Lower lobe of right lung (tissue), 2 donors: ENCODE measurements at regions not wholly inside any gene's neighbourhood (a gene's known extent, or its start where the extent isn't known, plus 50 kb on each side); places are given as distances from the start of the nearest gene placed in this dataset.

Experiments
- ATAC-seq, 2 donors: fragments of 200-7000 bp; cut with Tn5 transposase; one replicate each; pipeline ENCODE4 v1.9.1; 2020 to 2022; ENCODE audit warnings: mild to moderate bottlenecking in 2 of 2, moderate library complexity in 2 of 2
- DNase-seq: peaks from one replicate; pipeline ENCODE4 v3.0.0-alpha.2; 2020
- H3K27ac ChIP-seq: fragments of 200-600 bp; one replicate; pipeline ENCODE4 v1.8.0; 2022
- H3K27me3 ChIP-seq: fragments of 200-600 bp; one replicate; pipeline ENCODE4 v1.8.0; 2022; ENCODE audit warnings: low read depth
- H3K36me3 ChIP-seq: fragments of 200-600 bp; one replicate; pipeline ENCODE4 v1.8.0; 2022; ENCODE audit warnings: mild to moderate bottlenecking
- H3K4me1 ChIP-seq: fragments of 200-600 bp; one replicate; pipeline ENCODE4 v1.8.0; 2022
- H3K4me3 ChIP-seq: fragments of 200-600 bp; one replicate; pipeline ENCODE4 v1.8.0; 2022; ENCODE audit warnings: mild to moderate bottlenecking
- H3K9me3 ChIP-seq: fragments of 200-600 bp; one replicate; pipeline ENCODE4 v1.8.0; 2022
- CTCF ChIP-seq: fragments of 200-600 bp; IDR thresholded peaks from one replicate; pipeline ENCODE4 v1.8.0; 2022; ENCODE audit warnings: antibody characterized with exemption, mild to moderate bottlenecking
- intact Hi-C: fragments of 100-400 bp; cut with DNase I; formaldehyde crosslinking; loops from one replicate; pipeline ENCODE4 v1.11.0; 2022
- donor health status: DM: no; HTN: yes; CAD: no; lungs with severe emphysema.

GRCh38 chr3:20256144-20256543, 70.1 kb upstream of the SGO1 start:
- H3K4me3 ChIP-seq: no peak overlapping the region
- H3K9me3 ChIP-seq: no peaks in the 10 kb centered on the region
- H3K27me3 ChIP-seq: no peaks in the 10 kb centered on the region
- intact Hi-C loops: no loop called here
- DNase-seq: no peak
- no peak overlapping the region for H3K27ac ChIP-seq
- ATAC-seq: no peak
- TF ChIP-seq CTCF: no peak
- no peaks in the 10 kb centered on the region for H3K4me1 ChIP-seq
- no peaks in the 10 kb centered on the region for H3K36me3 ChIP-seq

- intact Hi-C loops: no loop called here
- ATAC-seq (no peak), DNase-seq (no peak)
- H3K27ac ChIP-seq: no peak overlapping the region
- H3K27me3 ChIP-seq: no peaks in the 10 kb centered on the region
- H3K9me3 ChIP-seq: no peaks in the 10 kb centered on the region
- TF ChIP-seq CTCF: no peak
- H3K4me3 ChIP-seq: no peak overlapping the region
- no peaks in the 10 kb centered on the region for H3K4me1 ChIP-seq
- no peaks in the 10 kb centered on the region for H3K36me3 ChIP-seq
Observed at GRCh38 chr3:20254268-20255117, 68.5 kb upstream of the SGO1 start.

GRCh38 chr3:20250786-20251185, 64.8 kb upstream of the SGO1 start:
- ATAC-seq: no peak
- no peak for TF ChIP-seq CTCF

GRCh38 chr3:20250314-20250713, 64.3 kb upstream of the SGO1 start:
- Histone ChIP-seq H3K27me3 (no peaks in the 10 kb centered on the region), H3K4me1 (no peaks in the 10 kb centered on the region), H3K36me3 (no peaks in the 10 kb centered on the region), H3K9me3 (no peaks in the 10 kb centered on the region), H3K4me3 (no peak overlapping the region), H3K27ac (no peak overlapping the region)
- intact Hi-C loops: no loop called here
- TF ChIP-seq CTCF: no peak
- DNase-seq (no peak), ATAC-seq (no peak)

More at GRCh38 chr3:20250786-20251185, 64.8 kb upstream of the SGO1 start:
- no peak for DNase-seq
- Histone ChIP-seq H3K27ac (no peak overlapping the region), H3K27me3 (no peaks in the 10 kb centered on the region), H3K4me3 (no peak overlapping the region), H3K36me3 (no peaks in the 10 kb centered on the region), H3K4me1 (no peaks in the 10 kb centered on the region), H3K9me3 (no peaks in the 10 kb centered on the region)
- intact Hi-C loops: no loop called here

- DNase-seq: no peak
- intact Hi-C loops: no loop called here
- no peaks in the 10 kb centered on the region for H3K36me3 ChIP-seq
- ATAC-seq: no peak
- no peaks in the 10 kb centered on the region for H3K27me3 ChIP-seq
- H3K4me1 ChIP-seq: no peaks in the 10 kb centered on the region
- H3K4me3 ChIP-seq: no peak overlapping the region
- H3K9me3 ChIP-seq: no peaks in the 10 kb centered on the region
- no peak overlapping the region for H3K27ac ChIP-seq
- no peak for TF ChIP-seq CTCF
Observed at GRCh38 chr3:20246662-20247061, 60.7 kb upstream of the SGO1 start.
